ENCODE measurements at regions not wholly inside any gene's neighbourhood (a gene's known extent, or its start where the extent isn't known, plus 50 kb on each side); places are given as distances from the start of the nearest gene placed in this dataset.

- TF ChIP-seq CTCF (IDR thresholded peaks at IDR 0.05) (no peak), POLR2A (IDR thresholded peaks at IDR 0.05) (no peak), POLR2AphosphoS5 (IDR thresholded peaks at IDR 0.05) (no peak)
These were observed 59.5 kb upstream of the PPM1B start for GRCh38 chr2:44109166-44109565.
